ENCODE measurements at regions not wholly inside any gene's neighbourhood (a gene's known extent, or its start where the extent isn't known, plus 50 kb on each side); places are given as distances from the start of the nearest gene placed in this dataset.

DNA sequence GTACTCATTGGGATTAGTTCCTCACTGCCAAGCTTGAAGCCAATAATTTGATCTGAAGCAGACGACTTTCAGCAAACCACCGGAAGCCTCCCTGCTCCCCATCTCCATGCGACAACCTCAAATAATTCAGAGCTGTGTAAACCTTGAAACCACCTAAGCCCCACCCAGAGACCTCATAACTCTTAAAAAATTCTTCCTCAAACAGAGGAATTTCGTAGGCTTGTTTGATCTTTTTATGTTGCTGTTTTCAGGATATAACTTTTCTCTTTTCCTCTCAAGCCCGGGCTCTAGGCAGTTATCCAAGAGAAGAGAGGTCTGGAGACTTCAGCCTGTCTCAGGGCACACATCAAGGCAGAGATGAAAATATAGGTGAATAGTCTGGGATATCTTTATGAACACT, 311.6 kb downstream of the KCNRG start:
- no TSS peak for BruUV-seq (replicated peaks)
- H3K9me1 ChIP-seq (ENCODE audit: insufficient read depth, low read length) = no peaks in the 10 kb centered on the region
- H3K4me2 ChIP-seq (ENCODE audit: low read depth, low read length) = no peak overlapping the region
- no peak overlapping the region for H2AFZ ChIP-seq (replicated peaks; ENCODE audit: low read length, poor library complexity)
- H3K4ac ChIP-seq (ENCODE audit: low read depth, low read length) = no peak overlapping the region
- no CpG with 5 or more reads among the region's 5 CpGs for WGBS, 2 experiments (ENCODE audit: extremely low coverage in 2 of 2, insufficient read length in 1 of 2)
- dilution Hi-C loops (cut with HindIII; ENCODE audit: low sequenced_read_pairs, unreplicated experiment) = no loop called here
- no peak overlapping the region for H4K91ac ChIP-seq (ENCODE audit: insufficient read depth, low read depth, low read length)
- ATAC-seq (ENCODE audit: low read depth) (no peak), DNase-seq (no peak)
- H2BK5ac ChIP-seq (ENCODE audit: low read depth, low read length, poor library complexity, severe bottlenecking) = no peak overlapping the region
- H2AK5ac ChIP-seq (ENCODE audit: low read depth, low read length) = peak overlapping the region; percentile 85; the same call in 1 of the 2 replicates
- no peaks in the 10 kb centered on the region for H3K9me3 ChIP-seq (ENCODE audit: control insufficient read depth, insufficient read depth, low read length)
- H3K9ac ChIP-seq (ENCODE audit: low read depth, low read length) = no peak overlapping the region
- no peaks in the 10 kb centered on the region for H3K79me1 ChIP-seq (ENCODE audit: low read depth in 1 of 2, low read length in 2 of 2)
- H3K14ac ChIP-seq (replicated peaks; ENCODE audit: low read depth, low read length) = no peak overlapping the region
- no peak overlapping the region for H3K18ac ChIP-seq (ENCODE audit: low read depth, low read length)
- no peaks in the 10 kb centered on the region; the same call in 1 of the 2 replicates for H3K4me1 ChIP-seq (ENCODE audit: control insufficient read depth, insufficient read depth, low read length)
- no peak overlapping the region for H2BK120ac ChIP-seq (ENCODE audit: low read depth, low read length)
- no peaks in the 10 kb centered on the region for H3K36me3 ChIP-seq (ENCODE audit: control insufficient read depth, insufficient read depth, low read length)
- no peak overlapping the region for H4K5ac ChIP-seq (ENCODE audit: low read depth, low read length)
- H4K8ac ChIP-seq (ENCODE audit: low read depth in 2 of 2, low read length in 2 of 2) = no peak overlapping the region
- H3K4me3 ChIP-seq (ENCODE audit: insufficient read depth, low read depth, low read length) = no peak overlapping the region
- ChIA-PET CTCF (no interaction called here), POLR2A (ENCODE audit: unreplicated experiment) (no interaction called here)
- no peak overlapping the region for H3K56ac ChIP-seq (ENCODE audit: extremely low read depth, insufficient read depth, low read length)
- in situ Hi-C loops (cut with MboI; ENCODE audit: low sequenced_read_pairs) = no loop called here
- intact Hi-C loops (cut with micrococcal nuclease) = no loop called here
- no peaks in the 10 kb centered on the region for H3K27me3 ChIP-seq (ENCODE audit: control insufficient read depth, insufficient read depth, low read length)
- H3K23ac ChIP-seq (ENCODE audit: low read depth, low read length) = no peak overlapping the region
- H3K27ac ChIP-seq (ENCODE audit: insufficient read depth, low read length) = no peak overlapping the region
- H2BK20ac ChIP-seq (ENCODE audit: low read depth, low read length) = no peak overlapping the region
- no peaks in the 10 kb centered on the region for H4K20me1 ChIP-seq (ENCODE audit: insufficient read depth, low read length)
- no peak overlapping the region; the same call in 2 of the 3 replicates for H2BK15ac ChIP-seq (ENCODE audit: low read depth, low read length)
- TF ChIP-seq RAD21 (IDR thresholded peaks at IDR 0.05; ENCODE audit: low read length) (no peak), CHD1 (IDR thresholded peaks at IDR 0.05; ENCODE audit: low read depth, low read length) (no peak), CEBPB (IDR thresholded peaks at IDR 0.05; ENCODE audit: low read depth, low read length) (no peak), RFX5 (IDR thresholded peaks at IDR 0.05; ENCODE audit: low read depth, low read length) (no peak)
- no peak overlapping the region for H2AK9ac ChIP-seq (replicated peaks; ENCODE audit: low read depth, low read length, poor library complexity)
